HepG2 (cell line): ENCODE measurements at regions not wholly inside any gene's neighbourhood (a gene's known extent, or its start where the extent isn't known, plus 50 kb on each side); places are given as distances from the start of the nearest gene placed in this dataset.

ENCODE experiments used
- CTCF ChIP-seq: sonication (generic); formaldehyde crosslinking; IDR thresholded peaks from 2 replicates; pipeline ENCODE4 v1.5.0; 2020; ENCODE audit warnings: mild to moderate bottlenecking, missing genetic modification reagents, moderate library complexity
- FOSL1 ChIP-seq: sonication (generic); formaldehyde crosslinking; IDR thresholded peaks from 2 replicates; pipeline ENCODE4 v1.9.0; 2021; ENCODE audit warnings: missing genetic modification reagents, borderline replicate concordance
- MAX ChIP-seq: IDR thresholded peaks from 2 replicates; pipeline ENCODE4 v1.6.1; 2012; ENCODE audit warnings: inconsistent platforms
- MTA1 ChIP-seq: sonication (generic); formaldehyde crosslinking; IDR thresholded peaks from 2 replicates; pipeline ENCODE4 v1.4.0; 2020; ENCODE audit warnings: missing genetic modification reagents, mild to moderate bottlenecking, borderline replicate concordance
- MYNN ChIP-seq: sonication (generic); formaldehyde crosslinking; IDR thresholded peaks from 2 replicates; pipeline ENCODE4 v1.4.0; 2020; ENCODE audit warnings: mild to moderate bottlenecking, low read depth, missing genetic modification reagents
- PBX3 ChIP-seq: sonication (generic); formaldehyde crosslinking; IDR thresholded peaks from 2 replicates; pipeline ENCODE4 v1.8.1; 2023; ENCODE audit warnings: missing genetic modification reagents, inconsistent platforms, borderline replicate concordance
- ZNF460 ChIP-seq: sonication (generic); formaldehyde crosslinking; IDR thresholded peaks from 2 replicates; pipeline ENCODE4 v1.5.1; 2020; ENCODE audit warnings: missing genetic modification reagents, mild to moderate bottlenecking, borderline replicate concordance

- TF ChIP-seq ZNF460 (CRISPR knock-in tag) (no peak), MTA1 (CRISPR knock-in tag) (no peak), FOSL1 (no peak), PBX3 (CRISPR knock-in tag) (no peak), MAX (no peak; the same call in 1 of the 2 replicates), CTCF (CRISPR knock-in tag) (no peak), MYNN (CRISPR knock-in tag) (no peak)
These were observed 53.8 kb upstream of the FOXP4 start for GRCh38 chr6:41492261-41492891.
